OCI-LY7 (cell line): ENCODE measurements at regions not wholly inside any gene's neighbourhood (a gene's known extent, or its start where the extent isn't known, plus 50 kb on each side); places are given as distances from the start of the nearest gene placed in this dataset.

ENCODE experiments used
- BruUV-seq: library from RNA; stranded (reverse); fragments of 400-500 nt; replicated peaks from 2 replicates; lab custom pipeline; 2021; lab: Mats Ljungman, UMichigan
- CTCF ChIA-PET: fragments of 300-600 bp; sonication (Branson Sonifier 250); formaldehyde crosslinking; loops from one replicate; lab custom pipeline; 2022; ENCODE audit warnings: antibody characterized with exemption; ENCODE audit not compliant: unreplicated experiment; lab: Charles Lee
- POLR2A ChIA-PET: fragments of 300-600 bp; sonication (Branson Sonifier 250); formaldehyde crosslinking; loops from one replicate; lab custom pipeline; 2022; ENCODE audit warnings: antibody characterized with exemption; lab: Charles Lee
- DNase-seq: peaks from one replicate; pipeline ENCODE4 v3.0.0-alpha.2; 2015; ENCODE audit warnings: low spot score
- H2AFZ ChIP-seq: fragments of 200-600 bp; sonication (generic), shearing (Covaris generic); 2 replicates; pipeline ENCODE4 v1.6.1; 2014; ENCODE audit warnings: mild to moderate bottlenecking, antibody characterized with exemption, low read length, moderate library complexity
- H3K27ac ChIP-seq: fragments of 200-600 bp; sonication (generic); 2 replicates; pipeline ENCODE4 v1.5.1; 2014; ENCODE audit warnings: mixed run types, low read depth, mild to moderate bottlenecking, moderate library complexity, low read length, inconsistent platforms; ENCODE audit not compliant: poor library complexity, severe bottlenecking
- H3K36me3 ChIP-seq: fragments of 200-600 bp; sonication (generic); 2 replicates; pipeline ENCODE4 v1.6.1; 2014; ENCODE audit warnings: mild to moderate bottlenecking, antibody characterized with exemption, low read length, moderate library complexity, mixed read lengths; ENCODE audit not compliant: insufficient read depth
- H3K4me1 ChIP-seq: fragments of 200-600 bp; sonication (generic); 2 replicates; pipeline ENCODE4 v1.5.1; 2014; ENCODE audit warnings: mild to moderate bottlenecking, low read length; ENCODE audit not compliant: insufficient read depth, poor library complexity, severe bottlenecking
- H3K4me2 ChIP-seq: fragments of 200-600 bp; sonication (generic); 2 replicates; pipeline ENCODE4 v1.6.1; 2014; ENCODE audit warnings: mild to moderate bottlenecking, low read length
- H3K4me3 ChIP-seq: fragments of 200-600 bp; sonication (generic); 2 replicates; pipeline ENCODE4 v1.5.1; 2014; ENCODE audit warnings: mild to moderate bottlenecking, low read depth, low read length; ENCODE audit not compliant: poor library complexity, severe bottlenecking
- H3K79me2 ChIP-seq: fragments of 200-600 bp; sonication (generic); 2 replicates; pipeline ENCODE4 v1.6.1; 2016; ENCODE audit warnings: low read depth, mild to moderate bottlenecking, low read length, moderate library complexity, mixed read lengths; ENCODE audit not compliant: insufficient read depth
- H3K9me2 ChIP-seq: fragments of 200-600 bp; sonication (generic); 2 replicates; pipeline ENCODE4 v1.6.1; 2016; ENCODE audit warnings: mild to moderate bottlenecking, low read length, mixed read lengths; ENCODE audit not compliant: insufficient read depth
- H3K9me3 ChIP-seq: fragments of 200-600 bp; sonication (generic); 2 replicates; pipeline ENCODE4 v1.6.1; 2014; ENCODE audit warnings: mild to moderate bottlenecking, mixed run types, low read length, mixed read lengths
- H4K20me1 ChIP-seq: fragments of 200-600 bp; sonication (generic); 2 replicates; pipeline ENCODE4 v1.6.1; 2014; ENCODE audit warnings: mild to moderate bottlenecking, antibody characterized with exemption, low read length, moderate library complexity, mixed read lengths; ENCODE audit not compliant: insufficient read depth
- CTCF ChIP-seq: fragments of 200-600 bp; sonication (generic); conservative IDR thresholded peaks from 2 replicates; pipeline ENCODE4 v1.5.1; 2014; ENCODE audit warnings: mild to moderate bottlenecking, antibody characterized with exemption, low read length, moderate library complexity, mixed read lengths
- EZH2phosphoT487 ChIP-seq: fragments of 200-600 bp; sonication (generic); IDR thresholded peaks from 2 replicates; pipeline ENCODE4 v1.6.1; 2018; ENCODE audit warnings: low read depth, borderline replicate concordance, mild to moderate bottlenecking, mixed run types, antibody characterized with exemption, low read length, moderate library complexity, mixed read lengths
- intact Hi-C: fragments of 100-400 bp; cut with micrococcal nuclease; formaldehyde crosslinking; loops from one replicate; pipeline ENCODE4 v1.10.0; 2022; ENCODE audit not compliant: unreplicated experiment

- intact Hi-C loops = no loop called here
- CTCF ChIA-PET = no interaction called here
- TF ChIP-seq CTCF = no peak
- no peak for TF ChIP-seq EZH2phosphoT487
- H3K9me3 ChIP-seq = no peaks in the 10 kb centered on the region
- no peaks in the 10 kb centered on the region for H3K9me2 ChIP-seq
- H3K27ac ChIP-seq = no peak overlapping the region
- H3K4me1 ChIP-seq = no peaks in the 10 kb centered on the region
- H3K36me3 ChIP-seq = no peaks in the 10 kb centered on the region
- H3K4me2 ChIP-seq = no peak overlapping the region
- no peaks in the 10 kb centered on the region for H3K79me2 ChIP-seq
- H4K20me1 ChIP-seq = no peaks in the 10 kb centered on the region
- POLR2A ChIA-PET = no interaction called here
- DNase-seq = no peak
- H2AFZ ChIP-seq = no peak overlapping the region
- H3K4me3 ChIP-seq = no peak overlapping the region
- BruUV-seq = no TSS peak
Measured at GRCh38 chr17:33381201-33381600, 88.1 kb upstream of the ASIC2 start.

GRCh38 chr17:33383488-33384023 is 90.5 kb upstream of the ASIC2 start:
- H3K9me3 ChIP-seq = no peaks in the 10 kb centered on the region
- TF ChIP-seq EZH2phosphoT487 (no peak), CTCF (no peak)
- no peak overlapping the region for H3K4me3 ChIP-seq
- H2AFZ ChIP-seq = no peak overlapping the region
- no peaks in the 10 kb centered on the region for H4K20me1 ChIP-seq
- POLR2A ChIA-PET = no interaction called here
- BruUV-seq = no TSS peak
- no peak for DNase-seq
- CTCF ChIA-PET = no interaction called here
- H3K36me3 ChIP-seq = no peaks in the 10 kb centered on the region
- H3K27ac ChIP-seq = no peak overlapping the region
- H3K4me2 ChIP-seq = no peak overlapping the region
- H3K4me1 ChIP-seq = no peaks in the 10 kb centered on the region
- H3K9me2 ChIP-seq = no peaks in the 10 kb centered on the region
- no peaks in the 10 kb centered on the region for H3K79me2 ChIP-seq
- intact Hi-C loops = no loop called here

- Histone ChIP-seq H3K4me2 (no peak overlapping the region), H3K4me1 (no peaks in the 10 kb centered on the region), H4K20me1 (no peaks in the 10 kb centered on the region), H3K27ac (no peak overlapping the region), H3K79me2 (no peaks in the 10 kb centered on the region), H3K9me3 (no peaks in the 10 kb centered on the region), H3K9me2 (no peaks in the 10 kb centered on the region), H3K4me3 (no peak overlapping the region), H3K36me3 (no peaks in the 10 kb centered on the region), H2AFZ (no peak overlapping the region)
- DNase-seq = no peak
- ChIA-PET CTCF (no interaction called here), POLR2A (no interaction called here)
- BruUV-seq = no TSS peak
- intact Hi-C loops = no loop called here
- TF ChIP-seq CTCF = no peak
- TF ChIP-seq EZH2phosphoT487 = no peak
Measured at GRCh38 chr17:33385133-33385532, 92.0 kb upstream of the ASIC2 start.
